Mammary epithelial cell (primary cell): ENCODE measurements at regions not wholly inside any gene's neighbourhood (a gene's known extent, or its start where the extent isn't known, plus 50 kb on each side); places are given as distances from the start of the nearest gene placed in this dataset.

Source experiments
- EZH2 ChIP-seq: IDR thresholded peaks from 2 replicates; pipeline ENCODE4 v1.6.1; 2012; ENCODE audit warnings: low read length, inconsistent platforms, borderline replicate concordance
- TF ChIP-seq, protein P1 (sequence below), 2 donors: IDR thresholded peaks in 1 of 2; conservative IDR thresholded peaks in 1 of 2; 2 replicates each; pipeline ENCODE4 v1.5.1; 2011 to 2012; ENCODE audit warnings: inconsistent platforms in 2 of 2, low read length in 2 of 2, mild to moderate bottlenecking in 2 of 2, control low read depth in 1 of 2, low read depth in 1 of 2; ENCODE audit not compliant: insufficient read depth in 1 of 2; ENCODE audit errors: extremely low read depth in 1 of 2

DNA sequence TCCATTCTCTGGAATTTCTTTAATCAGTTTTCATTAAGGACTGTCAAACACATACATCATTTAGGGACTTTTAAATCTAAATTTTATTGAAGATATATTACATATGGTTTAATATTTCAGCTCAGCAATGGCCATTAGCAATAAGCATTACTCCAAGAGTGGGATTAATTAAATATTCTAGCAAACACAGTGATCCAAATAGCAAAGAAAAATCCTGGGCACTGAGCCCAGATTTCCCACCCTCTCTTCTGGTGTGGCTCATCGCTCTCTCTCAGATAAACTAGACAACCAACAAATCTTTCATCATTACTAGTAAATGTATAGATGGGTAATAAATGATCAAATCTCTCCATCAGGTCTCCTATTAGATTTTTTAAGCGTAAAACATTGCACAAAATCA, 53.5 kb upstream of the FOXD3 start:
- TF ChIP-seq, protein P1, sequence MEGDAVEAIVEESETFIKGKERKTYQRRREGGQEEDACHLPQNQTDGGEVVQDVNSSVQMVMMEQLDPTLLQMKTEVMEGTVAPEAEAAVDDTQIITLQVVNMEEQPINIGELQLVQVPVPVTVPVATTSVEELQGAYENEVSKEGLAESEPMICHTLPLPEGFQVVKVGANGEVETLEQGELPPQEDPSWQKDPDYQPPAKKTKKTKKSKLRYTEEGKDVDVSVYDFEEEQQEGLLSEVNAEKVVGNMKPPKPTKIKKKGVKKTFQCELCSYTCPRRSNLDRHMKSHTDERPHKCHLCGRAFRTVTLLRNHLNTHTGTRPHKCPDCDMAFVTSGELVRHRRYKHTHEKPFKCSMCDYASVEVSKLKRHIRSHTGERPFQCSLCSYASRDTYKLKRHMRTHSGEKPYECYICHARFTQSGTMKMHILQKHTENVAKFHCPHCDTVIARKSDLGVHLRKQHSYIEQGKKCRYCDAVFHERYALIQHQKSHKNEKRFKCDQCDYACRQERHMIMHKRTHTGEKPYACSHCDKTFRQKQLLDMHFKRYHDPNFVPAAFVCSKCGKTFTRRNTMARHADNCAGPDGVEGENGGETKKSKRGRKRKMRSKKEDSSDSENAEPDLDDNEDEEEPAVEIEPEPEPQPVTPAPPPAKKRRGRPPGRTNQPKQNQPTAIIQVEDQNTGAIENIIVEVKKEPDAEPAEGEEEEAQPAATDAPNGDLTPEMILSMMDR (conservative IDR thresholded peaks at IDR 0.05 in 1 of 2, IDR thresholded peaks at IDR 0.05 in 1 of 2; ENCODE audit: extremely low read depth in 1 of 2, insufficient read depth in 1 of 2, low read depth in 1 of 2, low read length in 2 of 2) = no peak
- no peak for TF ChIP-seq EZH2
